ENCODE measurements at regions not wholly inside any gene's neighbourhood (a gene's known extent, or its start where the extent isn't known, plus 50 kb on each side); places are given as distances from the start of the nearest gene placed in this dataset.
"Not testable (repeated sequence)": the region's sequence is repeated elsewhere in the genome, so short reads cannot be mapped to it uniquely, and the experiment has no call there.

- no peaks in the 10 kb centered on the region for H3K4me1 ChIP-seq
- no peaks in the 10 kb centered on the region for H3K36me3 ChIP-seq
- H3K9me3 ChIP-seq, result peaks cover 19% of the 10 kb centered on the region
- H3K27ac ChIP-seq, result no peak overlapping the region
- TF ChIP-seq Cebpa-rat (IDR thresholded peaks at IDR 0.05), result no peak
- no peaks in the 10 kb centered on the region for H4K20me1 ChIP-seq
- no peak overlapping the region for H3K9ac ChIP-seq
- H3K4me2 ChIP-seq, result no peak overlapping the region
- no peak overlapping the region for H3K4me3 ChIP-seq
- no peaks in the 10 kb centered on the region for H3K27me3 ChIP-seq
Measured at GRCh38 chr1:187838335-187839293, 1009.9 kb downstream of the PLA2G4A start.

GRCh38 chr1:187839873-187840272 lies 1011.1 kb downstream of the PLA2G4A start:
- Histone ChIP-seq H3K9ac (no peak overlapping the region), H4K20me1 (no peaks in the 10 kb centered on the region), H3K36me3 (no peaks in the 10 kb centered on the region), H3K4me2 (no peak overlapping the region), H3K9me3 (peaks cover 21% of the 10 kb centered on the region), H3K4me1 (no peaks in the 10 kb centered on the region), H3K27me3 (no peaks in the 10 kb centered on the region), H3K27ac (no peak overlapping the region), H3K4me3 (no peak overlapping the region)
- no peak for TF ChIP-seq Cebpa-rat (IDR thresholded peaks at IDR 0.05)

- no peaks in the 10 kb centered on the region for H3K36me3 ChIP-seq
- H4K20me1 ChIP-seq, result no peaks in the 10 kb centered on the region
- H3K9me3 ChIP-seq, result peaks cover 21% of the 10 kb centered on the region
- no peak overlapping the region for H3K9ac ChIP-seq
- H3K27ac ChIP-seq, result no peak overlapping the region
- no peak overlapping the region for H3K4me2 ChIP-seq
- no peak overlapping the region for H3K4me3 ChIP-seq
- no peaks in the 10 kb centered on the region for H3K4me1 ChIP-seq
- no peaks in the 10 kb centered on the region for H3K27me3 ChIP-seq
- no peak for TF ChIP-seq Cebpa-rat (IDR thresholded peaks at IDR 0.05)
Measured at GRCh38 chr1:187840557-187840956, 1011.8 kb downstream of the PLA2G4A start.

- Histone ChIP-seq H3K4me1 (no peaks in the 10 kb centered on the region), H3K9ac (no peak overlapping the region), H3K4me2 (no peak overlapping the region), H3K4me3 (no peak overlapping the region), H3K27me3 (no peaks in the 10 kb centered on the region), H4K20me1 (no peaks in the 10 kb centered on the region), H3K27ac (no peak overlapping the region), H3K9me3 (peaks cover 21% of the 10 kb centered on the region), H3K36me3 (no peaks in the 10 kb centered on the region)
- no peak for TF ChIP-seq Cebpa-rat (IDR thresholded peaks at IDR 0.05)
Measured at GRCh38 chr1:187842406-187843165, 1013.8 kb downstream of the PLA2G4A start.

- Histone ChIP-seq H4K20me1 (no peaks in the 10 kb centered on the region), H3K27me3 (no peaks in the 10 kb centered on the region), H3K4me2 (no peak overlapping the region), H3K4me1 (no peaks in the 10 kb centered on the region), H3K4me3 (no peak overlapping the region), H3K9ac (no peak overlapping the region), H3K27ac (no peak overlapping the region), H3K9me3 (peaks cover 21% of the 10 kb centered on the region), H3K36me3 (no peaks in the 10 kb centered on the region)
- TF ChIP-seq Cebpa-rat (IDR thresholded peaks at IDR 0.05), result no peak
Measured at GRCh38 chr1:187844313-187844712, 1015.6 kb downstream of the PLA2G4A start.

GRCh38 chr1:187847531-187847930 lies 1018.8 kb downstream of the PLA2G4A start:
- TF ChIP-seq Cebpa-rat (IDR thresholded peaks at IDR 0.05), result no peak

GRCh38 chr1:187848321-187848720 lies 1019.6 kb downstream of the PLA2G4A start:
- H3K4me2 ChIP-seq, result no peak overlapping the region
- H3K9ac ChIP-seq, result no peak overlapping the region
- H4K20me1 ChIP-seq, result no peaks in the 10 kb centered on the region
- H3K4me3 ChIP-seq, result no peak overlapping the region
- H3K27me3 ChIP-seq, result no peaks in the 10 kb centered on the region
- no peak overlapping the region for H3K27ac ChIP-seq
- TF ChIP-seq Cebpa-rat (IDR thresholded peaks at IDR 0.05), result no peak
- H3K4me1 ChIP-seq, result no peaks in the 10 kb centered on the region
- H3K36me3 ChIP-seq, result no peaks in the 10 kb centered on the region
- H3K9me3 ChIP-seq, result peaks cover 8% of the 10 kb centered on the region

More at GRCh38 chr1:187847531-187847930, 1018.8 kb downstream of the PLA2G4A start:
- Histone ChIP-seq H3K36me3 (no peaks in the 10 kb centered on the region), H3K27me3 (no peaks in the 10 kb centered on the region), H4K20me1 (no peaks in the 10 kb centered on the region), H3K27ac (no peak overlapping the region), H3K4me3 (no peak overlapping the region), H3K9ac (no peak overlapping the region), H3K4me2 (no peak overlapping the region), H3K9me3 (peaks cover 15% of the 10 kb centered on the region), H3K4me1 (no peaks in the 10 kb centered on the region)

- H3K27ac ChIP-seq, H3K9me3 ChIP-seq, H3K27me3 ChIP-seq, H3K36me3 ChIP-seq, H3K4me3 ChIP-seq, H3K9ac ChIP-seq, H3K4me1 ChIP-seq, H4K20me1 ChIP-seq, H3K4me2 ChIP-seq: not testable (repeated sequence)
Measured at GRCh38 chr1:187850146-187850545, 1021.4 kb downstream of the PLA2G4A start.

- Histone ChIP-seq H3K9ac (no peak overlapping the region), H4K20me1 (no peaks in the 10 kb centered on the region), H3K27ac (no peak overlapping the region), H3K4me3 (no peak overlapping the region), H3K36me3 (no peaks in the 10 kb centered on the region), H3K9me3 (peaks cover 3% of the 10 kb centered on the region; the same call in 1 of the 2 replicates), H3K27me3 (no peaks in the 10 kb centered on the region), H3K4me1 (0 out of 2 replicates have a peak, but pooled peaks cover 5% of the 10 kb centered on the region), H3K4me2 (no peak overlapping the region)
- no peak for TF ChIP-seq Cebpa-rat (IDR thresholded peaks at IDR 0.05)
Measured at GRCh38 chr1:187853505-187853904, 1024.8 kb downstream of the PLA2G4A start.

- Histone ChIP-seq H4K20me1 (no peaks in the 10 kb centered on the region), H3K36me3 (no peaks in the 10 kb centered on the region), H3K27me3 (no peaks in the 10 kb centered on the region), H3K9ac (no peak overlapping the region), H3K4me1 (0 out of 2 replicates have a peak, but pooled peaks cover 5% of the 10 kb centered on the region), H3K27ac (no peak overlapping the region), H3K4me2 (no peak overlapping the region), H3K4me3 (no peak overlapping the region), H3K9me3 (peaks cover 3% of the 10 kb centered on the region; the same call in 1 of the 2 replicates)
- no peak for TF ChIP-seq Cebpa-rat (IDR thresholded peaks at IDR 0.05)
Measured at GRCh38 chr1:187854457-187854856, 1025.7 kb downstream of the PLA2G4A start.

All from BLaER1 (cell line).